ENCODE measurements at regions not wholly inside any gene's neighbourhood (a gene's known extent, or its start where the extent isn't known, plus 50 kb on each side); places are given as distances from the start of the nearest gene placed in this dataset.

DNA sequence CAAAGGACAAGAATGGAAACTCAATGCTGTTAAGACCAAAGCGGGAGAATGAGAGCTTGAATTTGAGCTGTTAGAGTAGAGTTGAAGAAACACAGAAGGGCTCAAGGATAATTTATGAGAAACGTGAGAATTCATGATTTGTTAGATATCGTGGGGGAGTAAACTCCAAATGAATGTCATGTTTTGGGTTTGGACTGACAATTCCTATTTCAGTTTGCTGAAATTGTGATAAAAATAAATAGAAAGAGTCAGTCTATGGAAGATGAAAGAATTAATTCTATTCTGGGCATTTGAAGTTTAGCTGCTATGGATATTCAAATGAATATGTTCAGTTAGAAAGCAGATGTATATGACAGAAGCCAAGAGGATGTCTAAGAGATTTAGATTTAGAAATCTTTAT, 723.4 kb upstream of the PIK3C3 start:
- H3K4me2 ChIP-seq = no peak overlapping the region
- TF ChIP-seq, protein P1, sequence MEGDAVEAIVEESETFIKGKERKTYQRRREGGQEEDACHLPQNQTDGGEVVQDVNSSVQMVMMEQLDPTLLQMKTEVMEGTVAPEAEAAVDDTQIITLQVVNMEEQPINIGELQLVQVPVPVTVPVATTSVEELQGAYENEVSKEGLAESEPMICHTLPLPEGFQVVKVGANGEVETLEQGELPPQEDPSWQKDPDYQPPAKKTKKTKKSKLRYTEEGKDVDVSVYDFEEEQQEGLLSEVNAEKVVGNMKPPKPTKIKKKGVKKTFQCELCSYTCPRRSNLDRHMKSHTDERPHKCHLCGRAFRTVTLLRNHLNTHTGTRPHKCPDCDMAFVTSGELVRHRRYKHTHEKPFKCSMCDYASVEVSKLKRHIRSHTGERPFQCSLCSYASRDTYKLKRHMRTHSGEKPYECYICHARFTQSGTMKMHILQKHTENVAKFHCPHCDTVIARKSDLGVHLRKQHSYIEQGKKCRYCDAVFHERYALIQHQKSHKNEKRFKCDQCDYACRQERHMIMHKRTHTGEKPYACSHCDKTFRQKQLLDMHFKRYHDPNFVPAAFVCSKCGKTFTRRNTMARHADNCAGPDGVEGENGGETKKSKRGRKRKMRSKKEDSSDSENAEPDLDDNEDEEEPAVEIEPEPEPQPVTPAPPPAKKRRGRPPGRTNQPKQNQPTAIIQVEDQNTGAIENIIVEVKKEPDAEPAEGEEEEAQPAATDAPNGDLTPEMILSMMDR (conservative IDR thresholded peaks at IDR 0.05; ENCODE audit: low read depth, low read length) = no peak
- H3K4me3 ChIP-seq (IDR thresholded peaks at IDR 0.05; ENCODE audit: insufficient read depth, low read depth, low read length) = no peak overlapping the region
- H3K27me3 ChIP-seq (ENCODE audit: insufficient read depth, low read depth) = no peaks in the 10 kb centered on the region
- no peaks in the 10 kb centered on the region for H4K20me1 ChIP-seq (ENCODE audit: insufficient read depth)
- H3K36me3 ChIP-seq (ENCODE audit: insufficient read depth) = no peaks in the 10 kb centered on the region
- H3K9ac ChIP-seq = no peak overlapping the region
- no peak overlapping the region for H2AFZ ChIP-seq (ENCODE audit: low read depth)
- no peak overlapping the region for H3K27ac ChIP-seq
- H3K4me1 ChIP-seq (ENCODE audit: low read depth, poor library complexity, severe bottlenecking) = no peaks in the 10 kb centered on the region
- no peaks in the 10 kb centered on the region for H3K79me2 ChIP-seq (ENCODE audit: insufficient read depth, low read depth)

DNA sequence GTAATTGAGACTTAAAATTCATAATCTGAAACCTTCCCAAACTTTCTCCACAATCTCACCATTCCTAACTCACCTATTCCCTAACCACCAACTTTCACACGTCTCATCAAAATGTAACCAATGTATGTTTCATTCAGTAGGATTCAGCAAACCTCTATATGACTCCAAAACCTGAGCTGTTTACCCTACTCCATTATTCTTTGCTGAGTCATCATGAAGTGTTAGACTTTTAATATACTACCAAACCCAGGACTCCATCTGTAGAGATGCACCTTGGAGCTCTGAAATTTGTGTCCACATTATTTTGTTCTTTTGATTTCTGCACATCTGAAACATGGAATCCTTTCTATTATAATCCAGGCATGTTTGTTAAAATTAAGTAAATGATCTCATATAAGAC, 727.0 kb upstream of the PIK3C3 start:
- Histone ChIP-seq H3K4me3 (IDR thresholded peaks at IDR 0.05; ENCODE audit: insufficient read depth, low read depth, low read length) (no peak overlapping the region), H3K27me3 (ENCODE audit: insufficient read depth, low read depth) (no peaks in the 10 kb centered on the region), H3K79me2 (ENCODE audit: insufficient read depth, low read depth) (no peaks in the 10 kb centered on the region), H4K20me1 (ENCODE audit: insufficient read depth) (no peaks in the 10 kb centered on the region), H3K4me1 (ENCODE audit: low read depth, poor library complexity, severe bottlenecking) (no peaks in the 10 kb centered on the region), H3K36me3 (ENCODE audit: insufficient read depth) (no peaks in the 10 kb centered on the region), H3K9ac (no peak overlapping the region), H3K27ac (no peak overlapping the region), H2AFZ (ENCODE audit: low read depth) (no peak overlapping the region), H3K4me2 (no peak overlapping the region)
- TF ChIP-seq, protein P1 (conservative IDR thresholded peaks at IDR 0.05; ENCODE audit: low read depth, low read length) = no peak

DNA sequence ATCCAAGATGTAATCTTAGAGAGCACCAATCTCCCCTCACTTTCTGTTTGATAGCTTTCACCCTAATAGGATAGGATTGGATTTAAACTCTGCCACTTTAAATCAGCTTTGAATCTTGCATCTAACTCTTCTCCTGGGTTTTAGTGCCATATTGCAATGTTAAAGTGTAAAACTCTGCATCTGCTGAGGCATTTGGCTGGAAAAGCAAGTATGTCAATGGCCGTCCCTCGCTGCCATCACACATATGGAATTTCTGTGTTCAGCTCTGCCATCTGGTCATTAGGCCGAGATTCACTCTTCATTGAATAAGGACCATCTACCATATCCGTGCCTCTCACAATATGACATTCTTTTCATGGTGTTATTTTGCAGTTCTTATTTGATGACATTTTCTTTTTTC, 728.1 kb upstream of the PIK3C3 start:
- no peaks in the 10 kb centered on the region for H3K4me1 ChIP-seq (ENCODE audit: low read depth, poor library complexity, severe bottlenecking)
- TF ChIP-seq, protein P1 (conservative IDR thresholded peaks at IDR 0.05; ENCODE audit: low read depth, low read length) = no peak
- no peaks in the 10 kb centered on the region for H3K27me3 ChIP-seq (ENCODE audit: insufficient read depth, low read depth)
- no peak overlapping the region for H3K4me3 ChIP-seq (IDR thresholded peaks at IDR 0.05; ENCODE audit: insufficient read depth, low read depth, low read length)
- H3K27ac ChIP-seq = no peak overlapping the region
- no peaks in the 10 kb centered on the region for H3K36me3 ChIP-seq (ENCODE audit: insufficient read depth)
- no peaks in the 10 kb centered on the region for H4K20me1 ChIP-seq (ENCODE audit: insufficient read depth)
- no peaks in the 10 kb centered on the region for H3K79me2 ChIP-seq (ENCODE audit: insufficient read depth, low read depth)
- no peak overlapping the region for H2AFZ ChIP-seq (ENCODE audit: low read depth)
- no peak overlapping the region for H3K4me2 ChIP-seq
- H3K9ac ChIP-seq = no peak overlapping the region

DNA sequence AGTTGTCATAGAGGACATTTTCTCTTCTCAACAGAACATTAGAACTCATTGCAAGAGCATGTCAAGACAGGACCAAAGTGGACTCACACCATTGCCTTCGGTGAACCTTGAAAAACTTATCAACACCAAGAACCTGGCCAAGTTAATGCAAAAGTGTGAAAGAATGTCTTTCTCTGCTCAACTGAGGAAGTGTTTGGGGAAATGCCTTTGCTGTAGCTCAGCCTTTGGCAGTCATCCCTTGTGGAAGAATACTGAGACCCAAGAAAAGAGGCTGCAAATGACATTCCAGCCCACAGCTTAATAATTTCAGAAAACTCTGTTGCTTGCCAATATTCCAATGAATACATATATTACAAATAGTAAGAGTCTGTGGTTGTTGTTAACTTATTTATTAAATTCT, 728.8 kb upstream of the PIK3C3 start:
- Histone ChIP-seq H2AFZ (ENCODE audit: low read depth) (no peak overlapping the region), H3K4me3 (IDR thresholded peaks at IDR 0.05; ENCODE audit: insufficient read depth, low read depth, low read length) (no peak overlapping the region), H3K36me3 (ENCODE audit: insufficient read depth) (no peaks in the 10 kb centered on the region), H4K20me1 (ENCODE audit: insufficient read depth) (no peaks in the 10 kb centered on the region), H3K27ac (no peak overlapping the region), H3K4me1 (ENCODE audit: low read depth, poor library complexity, severe bottlenecking) (no peaks in the 10 kb centered on the region), H3K27me3 (ENCODE audit: insufficient read depth, low read depth) (no peaks in the 10 kb centered on the region), H3K79me2 (ENCODE audit: insufficient read depth, low read depth) (no peaks in the 10 kb centered on the region), H3K9ac (no peak overlapping the region), H3K4me2 (no peak overlapping the region)
- TF ChIP-seq, protein P1 (conservative IDR thresholded peaks at IDR 0.05; ENCODE audit: low read depth, low read length) = no peak
